Panc1 (cell line): ENCODE measurements at regions not wholly inside any gene's neighbourhood (a gene's known extent, or its start where the extent isn't known, plus 50 kb on each side); places are given as distances from the start of the nearest gene placed in this dataset.

Source experiments
- ATAC-seq: fragments of 200-7000 bp; cut with Tn5 transposase; 2 replicates; pipeline ENCODE4 v1.9.1; 2020; ENCODE audit warnings: mild to moderate bottlenecking, moderate library complexity
- BruUV-seq: library from RNA; stranded (reverse); fragments of 400-500 nt; replicated peaks from 2 replicates; lab custom pipeline; 2021; lab: Mats Ljungman, UMichigan
- CTCF ChIA-PET: fragments of 300-600 bp; sonication (Branson Sonifier 250); formaldehyde crosslinking; loops from one replicate; lab custom pipeline; 2022; ENCODE audit warnings: antibody characterized with exemption; lab: Charles Lee
- POLR2A ChIA-PET: fragments of 300-600 bp; sonication (Branson Sonifier 250); formaldehyde crosslinking; loops from one replicate; lab custom pipeline; 2022; ENCODE audit warnings: antibody characterized with exemption; lab: Charles Lee
- DNase-seq: peaks from one replicate; pipeline ENCODE4 v3.0.0-alpha.2; 2010; ENCODE audit warnings: low read depth, low spot score
- H3K27ac ChIP-seq: 2 replicates; pipeline ENCODE4 v1.5.1; 2011; ENCODE audit warnings: mild to moderate bottlenecking, low read length, inconsistent platforms
- H3K27me3 ChIP-seq: fragments of 200-500 bp; sonication (Bioruptor generic); 2 replicates; pipeline ENCODE4 v1.6.0; 2014; ENCODE audit warnings: low read length, inconsistent platforms; ENCODE audit not compliant: control insufficient read depth, insufficient read depth
- H3K36me3 ChIP-seq: fragments of 200-500 bp; sonication (Bioruptor generic); 2 replicates; pipeline ENCODE4 v1.5.1; 2014; ENCODE audit warnings: inconsistent platforms, mild to moderate bottlenecking, low read length, moderate library complexity; ENCODE audit not compliant: control insufficient read depth, insufficient read depth
- H3K4me1 ChIP-seq: 2 replicates; pipeline ENCODE4 v1.5.1; 2011; ENCODE audit warnings: inconsistent platforms, mild to moderate bottlenecking, low read length, moderate library complexity; ENCODE audit not compliant: control insufficient read depth, insufficient read depth
- H3K4me3 ChIP-seq, 2 experiments: 2 replicates each; pipeline ENCODE4 v1.5.1; 2011 to 2012; ENCODE audit warnings: low read depth in 2 of 2, low read length in 2 of 2, mild to moderate bottlenecking in 2 of 2, inconsistent platforms in 1 of 2, moderate library complexity in 1 of 2
- H3K9me3 ChIP-seq: fragments of 200-500 bp; sonication (Bioruptor generic); 2 replicates; pipeline ENCODE4 v1.5.1; 2014; ENCODE audit warnings: low read depth, mild to moderate bottlenecking, inconsistent platforms, low read length, moderate library complexity; ENCODE audit not compliant: control insufficient read depth, insufficient read depth
- CTCF ChIP-seq: fragments of 450-650 bp; IDR thresholded peaks from 2 replicates; pipeline ENCODE4 v1.5.1; 2017; ENCODE audit warnings: mild to moderate bottlenecking
- POLR2AphosphoS5 ChIP-seq: IDR thresholded peaks from 2 replicates; pipeline ENCODE4 v1.6.1; 2012; ENCODE audit warnings: mild to moderate bottlenecking, low read depth, low read length, moderate library complexity
- REST ChIP-seq, 2 experiments: IDR thresholded peaks; 2 replicates each; pipeline ENCODE4 v1.6.1; 2011 to 2012; ENCODE audit warnings: low read depth in 2 of 2, control low read depth in 1 of 2, low read length in 1 of 2, mild to moderate bottlenecking in 1 of 2, moderate library complexity in 1 of 2; ENCODE audit not compliant: insufficient read depth in 1 of 2
- SIN3A ChIP-seq: IDR thresholded peaks from 2 replicates; pipeline ENCODE4 v1.6.1; 2012; ENCODE audit warnings: low read depth, mild to moderate bottlenecking, low read length, moderate library complexity, borderline replicate concordance; ENCODE audit not compliant: insufficient read depth
- TCF7L2 ChIP-seq: IDR thresholded peaks from 2 replicates; pipeline ENCODE4 v1.6.1; 2011; ENCODE audit warnings: mild to moderate bottlenecking, low read depth, low read length, inconsistent platforms
- in situ Hi-C: cut with HindIII; loops from 2 replicates; pipeline ENCODE4 v1.10.0; 2016; ENCODE audit warnings: low sequenced_read_pairs, low pct_unique_long_range_greater_than_20kb
- intact Hi-C: fragments of 100-400 bp; cut with micrococcal nuclease; formaldehyde crosslinking; loops from one replicate; pipeline ENCODE4 v1.10.0; 2022; ENCODE audit not compliant: unreplicated experiment

GRCh38 chr15:66845266-66845785, 143.3 kb downstream of the SMAD6 start:
- BruUV-seq: no TSS peak
- Histone ChIP-seq H3K9me3 (no peaks in the 10 kb centered on the region), H3K4me1 (peaks cover 43% of the 10 kb centered on the region), H3K27ac (peak overlapping the region; percentile 76), H3K36me3 (no peaks in the 10 kb centered on the region), H3K27me3 (no peaks in the 10 kb centered on the region), H3K4me3 (no peak overlapping the region)
- DNase-seq (no peak), ATAC-seq (no peak)
- intact Hi-C loops (no loop called here), in situ Hi-C loops (no loop called here)
- ChIA-PET POLR2A (no interaction called here), CTCF (interaction anchor here (0.6 to 1.2 kb wide), 2 partner anchors 9 to 240 kb away, joined by 3 read pairs; no protein-coding TSS in a partner anchor)
- TF ChIP-seq CTCF (no peak), TCF7L2 (no peak), SIN3A (no peak), REST (IDR thresholded peaks at IDR 0.05; ENCODE audit: insufficient read depth in 1 of 2, low read depth in 2 of 2, low read length in 1 of 2) (no peak), POLR2AphosphoS5 (no peak)

- Histone ChIP-seq H3K4me1 (peaks cover 45% of the 10 kb centered on the region), H3K4me3 (no peak overlapping the region), H3K36me3 (no peaks in the 10 kb centered on the region), H3K27ac (peak overlapping the region; percentile 5; the same call in 1 of the 2 replicates), H3K27me3 (no peaks in the 10 kb centered on the region), H3K9me3 (no peaks in the 10 kb centered on the region)
- ATAC-seq (no peak), DNase-seq (no peak)
- CTCF ChIA-PET: interaction anchor here (0.7 kb wide), 1 partner anchor 43 kb away, joined by 6 read pairs; no protein-coding TSS in a partner anchor
- intact Hi-C loops (no loop called here), in situ Hi-C loops (no loop called here)
- no TSS peak for BruUV-seq
- POLR2A ChIA-PET: interaction anchor here (0.7 kb wide), 1 partner anchor 201 kb away, joined by 15 read pairs; no protein-coding TSS in a partner anchor
- TF ChIP-seq TCF7L2 (no peak), POLR2AphosphoS5 (no peak), CTCF (no peak), SIN3A (no peak), REST (IDR thresholded peaks at IDR 0.05; ENCODE audit: insufficient read depth in 1 of 2, low read depth in 2 of 2, low read length in 1 of 2) (no peak)
Observed at GRCh38 chr15:66846031-66846430, 144.0 kb downstream of the SMAD6 start.
